ENCODE measurements at regions not wholly inside any gene's neighbourhood (a gene's known extent, or its start where the extent isn't known, plus 50 kb on each side); places are given as distances from the start of the nearest gene placed in this dataset.
"Not testable (repeated sequence)": the region's sequence is repeated elsewhere in the genome, so short reads cannot be mapped to it uniquely, and the experiment has no call there.

GRCh38 chr7:20083781-20084180 lies 133.4 kb downstream of the MACC1 start:
- no peak for DNase-seq (ENCODE audit: low spot score)

DNA sequence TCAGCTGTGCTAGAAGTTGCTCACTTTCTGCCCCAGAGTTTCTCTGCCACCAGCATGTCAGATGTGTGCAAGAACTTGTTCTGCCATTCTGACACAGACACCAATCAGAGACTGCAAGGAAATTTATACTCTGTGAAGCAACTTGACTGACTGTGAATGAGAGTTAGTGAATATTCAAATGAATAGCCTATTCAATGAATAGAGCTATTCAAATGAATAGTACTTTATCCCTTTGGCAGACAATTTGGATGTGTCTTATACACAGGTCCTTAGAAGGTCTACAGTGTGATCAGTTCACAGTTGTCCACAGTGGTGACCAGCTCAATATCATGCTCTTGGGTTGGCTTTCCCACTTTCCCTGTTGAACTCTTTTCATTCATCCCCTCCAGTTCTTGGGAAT lies 138.1 kb downstream of the MACC1 start:
- no peak for DNase-seq (ENCODE audit: low spot score)

DNA sequence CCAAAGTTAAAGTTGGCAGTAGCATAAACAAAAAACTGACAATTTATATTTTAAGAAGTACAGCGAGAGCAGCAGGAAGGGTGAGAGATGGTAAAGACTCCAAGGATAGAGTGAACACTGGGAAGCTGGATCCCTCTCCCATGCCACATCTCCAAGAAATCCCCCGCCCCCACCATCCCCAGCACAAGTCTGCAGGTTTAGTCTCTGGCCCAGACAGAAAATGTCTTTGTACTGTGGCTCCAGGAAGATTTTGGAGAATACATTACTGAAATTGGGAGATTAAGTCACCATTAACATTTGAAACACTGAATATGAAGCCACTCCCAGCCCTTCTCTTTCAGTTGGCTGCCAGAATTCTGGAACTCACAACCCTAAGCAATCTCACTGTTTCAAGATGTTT lies 140.3 kb downstream of the MACC1 start:
- no peak for DNase-seq (ENCODE audit: low spot score)

- no peak for DNase-seq (ENCODE audit: low spot score)
Observed at GRCh38 chr7:20075992-20076820, 141.0 kb downstream of the MACC1 start.

- DNase-seq (ENCODE audit: low spot score), result no peak
Observed at GRCh38 chr7:20075440-20075839, 141.7 kb downstream of the MACC1 start.

DNA sequence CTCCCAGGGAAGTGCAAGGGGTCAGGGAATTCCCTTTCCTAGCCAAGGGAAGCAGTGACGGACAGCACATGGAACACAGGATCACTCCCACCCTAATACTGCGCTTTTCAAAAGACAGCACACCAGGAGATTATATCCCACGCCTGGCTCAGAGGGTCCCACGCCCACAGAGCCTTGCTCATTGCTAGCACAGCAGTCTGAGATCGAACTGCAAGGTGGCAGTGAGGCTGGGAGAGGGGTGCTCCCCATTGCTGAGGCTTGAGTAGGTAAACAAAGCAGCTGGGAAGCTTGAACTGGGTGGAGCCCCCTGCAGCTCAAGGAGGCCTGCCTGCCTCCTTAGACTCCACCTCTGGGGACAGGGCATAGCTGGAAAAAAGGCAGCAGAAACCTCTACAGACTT lies 149.2 kb downstream of the MACC1 start:
- not testable (repeated sequence) for DNase-seq (ENCODE audit: low spot score)

DNA sequence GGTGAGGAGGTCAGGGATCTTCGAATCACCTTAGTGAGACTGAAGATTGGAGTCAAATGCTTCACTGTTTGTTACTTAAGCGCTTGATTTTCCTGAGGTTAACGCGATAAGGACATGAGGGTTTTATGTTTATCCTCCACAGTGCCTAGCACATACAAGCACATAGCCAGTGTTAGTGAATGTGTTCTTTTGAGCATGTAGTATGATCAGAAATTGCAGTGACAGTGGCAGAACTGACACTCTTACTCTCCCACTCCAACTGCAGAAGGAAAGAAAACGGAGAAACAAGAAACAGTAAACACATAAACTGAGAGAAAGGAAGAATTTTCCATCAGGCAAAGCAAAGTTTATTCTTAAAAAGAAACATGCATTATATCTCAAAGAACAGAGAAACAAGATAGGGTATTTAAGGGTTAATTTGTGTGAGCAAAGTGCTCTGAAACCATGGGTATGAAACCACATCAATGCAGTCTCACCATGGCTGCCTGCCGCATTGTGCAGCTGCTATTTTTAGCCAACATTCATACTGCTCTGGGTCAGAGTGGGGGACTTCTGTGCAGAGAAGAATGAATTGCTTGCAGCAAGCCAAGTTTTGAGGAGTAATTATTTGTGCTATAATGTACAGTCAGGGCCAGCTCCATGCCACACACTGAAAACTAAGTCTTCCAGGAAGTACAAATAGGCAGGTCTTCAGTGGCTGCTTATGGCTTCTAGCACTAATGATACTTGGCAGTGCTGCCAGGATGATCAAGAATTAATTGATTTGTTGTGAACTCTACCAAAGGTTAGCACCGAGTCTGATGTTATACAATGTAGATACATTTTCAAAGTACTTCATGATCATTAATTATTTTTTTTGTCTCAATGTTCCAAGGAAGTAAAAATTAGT lies 152.0 kb downstream of the MACC1 start:
- DNase-seq (ENCODE audit: low spot score), result no peak

DNA sequence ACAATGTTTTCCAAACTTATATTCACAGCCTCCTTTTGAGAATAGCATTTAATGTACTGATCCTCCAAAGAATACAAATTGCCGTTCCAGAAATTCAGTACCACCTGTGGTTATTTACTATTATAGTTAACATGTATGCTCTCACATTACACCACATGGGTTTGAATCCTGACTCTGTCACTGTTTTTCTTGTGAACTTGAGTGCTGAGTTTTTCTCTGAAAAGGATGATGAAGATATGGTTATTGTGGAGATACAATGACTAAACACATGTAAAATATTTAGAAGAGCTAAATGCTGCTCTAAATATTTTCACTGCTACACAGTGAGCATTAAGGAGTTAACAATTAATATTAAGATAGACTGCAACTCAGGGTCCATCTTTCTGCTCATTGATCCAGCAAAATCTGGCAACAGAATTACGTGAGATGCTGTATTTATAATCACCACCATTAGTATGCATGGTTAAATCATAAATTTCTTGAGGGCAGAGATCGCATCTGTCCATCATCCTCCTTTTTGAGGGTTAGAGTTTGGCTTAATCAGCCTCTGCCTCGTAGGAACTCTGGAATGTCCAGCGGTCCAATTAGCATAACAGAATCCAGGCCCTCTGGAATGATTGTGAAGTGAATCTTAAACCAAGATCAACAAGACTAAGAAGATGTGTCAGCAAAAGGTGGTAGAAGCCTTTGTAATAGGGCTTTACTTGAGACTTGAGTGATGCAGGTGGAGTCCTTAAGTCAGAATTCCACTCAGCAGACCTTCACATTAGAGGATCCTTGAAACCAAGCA lies 152.8 kb downstream of the MACC1 start:
- no peak for DNase-seq (ENCODE audit: low spot score)

DNA sequence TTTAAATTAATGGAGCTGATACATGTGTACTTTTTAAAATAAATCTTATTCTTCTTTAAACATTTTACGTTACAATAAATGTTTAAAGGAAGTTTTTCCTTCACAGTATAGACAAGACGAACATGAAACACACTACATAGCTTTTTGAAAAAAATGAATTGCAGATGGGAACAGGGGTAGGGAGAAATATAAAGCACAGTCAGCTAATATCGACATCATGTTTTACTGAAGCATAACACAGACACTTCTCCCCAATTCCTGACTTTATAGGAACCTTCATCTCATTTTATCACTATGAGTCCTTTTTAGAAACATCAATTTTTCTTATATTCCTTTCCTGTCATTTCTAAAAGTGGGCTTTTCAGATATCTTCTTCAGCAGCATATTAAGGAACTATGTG lies 153.5 kb downstream of the MACC1 start:
- DNase-seq (ENCODE audit: low spot score), result no peak

DNA sequence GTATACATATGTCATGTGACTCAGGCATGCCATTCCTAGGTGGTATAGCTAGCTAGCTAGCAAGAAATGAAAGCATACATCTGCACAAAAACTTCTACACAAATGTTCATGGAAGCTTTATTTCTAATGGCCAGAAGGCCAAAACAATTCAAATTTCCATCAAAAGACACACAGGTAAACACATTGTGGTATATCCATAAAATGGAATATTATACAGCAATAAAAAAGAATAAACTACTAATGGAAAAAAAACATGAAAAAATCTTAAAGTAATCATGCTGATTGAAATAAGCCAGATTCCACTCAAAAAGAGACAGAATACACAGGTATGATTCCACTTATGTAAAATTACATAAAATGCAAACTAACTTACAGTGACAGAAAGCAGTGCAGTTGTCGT lies 154.3 kb downstream of the MACC1 start:
- DNase-seq (ENCODE audit: low spot score), result no peak

DNA sequence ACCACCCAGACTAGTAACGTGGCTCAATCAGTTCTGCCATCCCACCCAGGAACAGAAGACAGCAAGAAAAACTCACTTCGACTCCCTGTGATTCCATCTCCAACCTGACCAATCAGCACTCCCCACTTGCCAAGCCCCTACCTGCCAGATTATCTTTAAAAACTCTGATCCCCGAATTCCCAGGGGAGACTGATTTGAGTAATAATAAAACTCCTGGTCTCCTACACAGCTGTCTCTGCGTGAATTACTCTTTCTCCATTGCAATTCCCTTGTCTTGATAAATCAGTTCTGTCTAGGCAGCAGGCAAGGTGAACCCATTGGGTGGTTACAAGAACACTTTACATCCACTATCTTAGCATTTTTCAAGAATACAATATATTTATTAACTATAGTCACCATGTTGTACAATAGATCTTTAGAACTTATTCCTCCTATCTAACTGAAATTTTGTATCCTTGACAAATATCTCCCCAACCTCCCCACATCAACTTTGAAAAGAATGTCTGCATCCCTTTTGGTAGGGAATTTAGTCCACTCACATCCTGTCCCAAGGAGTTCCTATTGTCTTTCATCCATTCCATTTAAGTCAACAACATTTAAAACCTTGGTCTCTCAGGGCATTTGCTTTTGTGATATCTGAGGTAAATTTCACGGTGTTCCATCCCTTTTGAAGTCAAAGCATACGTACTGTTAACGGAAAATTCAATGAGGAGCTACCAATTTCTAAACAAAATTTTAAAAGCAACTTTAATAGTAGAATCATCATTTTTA lies 163.7 kb downstream of the MACC1 start:
- no peak for DNase-seq (ENCODE audit: low spot score)

GRCh38 chr7:20050241-20050966 lies 166.8 kb downstream of the MACC1 start:
- no peak for DNase-seq (ENCODE audit: low spot score)

DNA sequence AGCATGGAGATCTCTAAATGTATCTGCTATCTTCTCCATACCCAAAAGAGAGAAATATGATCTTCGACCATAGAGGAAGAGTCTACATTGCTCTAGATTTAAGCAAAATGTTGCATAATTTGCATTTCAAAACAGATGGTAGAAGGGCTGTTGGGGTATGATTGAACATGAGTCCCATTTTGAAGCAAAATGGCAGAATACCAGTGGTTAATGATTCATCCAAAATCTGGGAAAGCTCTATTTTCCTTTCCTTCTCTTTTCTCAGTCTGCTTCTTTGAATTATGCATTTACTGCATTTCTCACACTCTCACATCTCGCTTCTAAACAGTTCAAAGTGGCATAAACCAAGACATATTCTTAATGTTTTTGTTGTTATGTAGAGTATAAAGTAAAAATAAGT lies 178.5 kb downstream of the MACC1 start:
- DNase-seq (ENCODE audit: low spot score), result no peak

GRCh38 chr7:20035279-20035875 lies 181.8 kb downstream of the MACC1 start:
- DNase-seq (ENCODE audit: low spot score), result no peak

DNA sequence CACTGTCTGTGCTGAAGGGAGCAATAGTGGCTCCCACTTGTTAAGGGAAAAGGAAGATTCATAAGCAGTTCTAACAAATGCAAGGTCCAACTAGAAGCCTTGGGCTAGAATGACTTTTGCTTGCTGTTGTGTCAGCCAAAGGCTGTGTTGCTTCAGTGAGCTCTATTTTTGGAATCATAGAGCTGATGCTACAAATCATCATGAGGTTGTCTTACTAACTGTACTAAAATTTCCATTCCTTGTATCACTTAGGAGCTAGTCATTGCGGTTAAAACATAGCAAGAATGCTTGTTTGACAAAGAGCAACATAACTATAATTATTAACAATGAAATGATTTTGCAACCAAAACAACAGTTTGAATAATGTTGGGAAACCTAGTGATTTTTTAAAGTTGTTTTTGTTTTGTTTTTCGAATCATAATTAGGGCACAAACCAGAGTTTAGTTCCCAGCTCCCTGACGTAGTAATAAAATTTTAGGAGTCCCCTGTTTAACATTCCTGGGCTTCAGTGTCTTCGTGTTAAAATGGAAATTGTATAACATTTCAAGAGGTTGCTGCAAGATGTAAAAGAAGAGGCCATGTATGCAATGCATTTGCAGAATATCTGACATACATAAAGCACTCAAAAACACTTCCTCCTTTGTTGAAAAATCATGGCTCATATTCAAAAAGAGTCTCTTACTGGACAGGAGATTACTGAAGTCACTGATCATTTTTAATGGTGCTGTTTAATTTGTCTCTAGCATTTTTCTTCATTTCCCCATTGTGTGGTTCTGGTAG lies 183.4 kb downstream of the MACC1 start:
- DNase-seq (ENCODE audit: low spot score), result no peak

- DNase-seq (ENCODE audit: low spot score), result no peak
Observed at GRCh38 chr7:20032741-20033140, 184.4 kb downstream of the MACC1 start.

DNA sequence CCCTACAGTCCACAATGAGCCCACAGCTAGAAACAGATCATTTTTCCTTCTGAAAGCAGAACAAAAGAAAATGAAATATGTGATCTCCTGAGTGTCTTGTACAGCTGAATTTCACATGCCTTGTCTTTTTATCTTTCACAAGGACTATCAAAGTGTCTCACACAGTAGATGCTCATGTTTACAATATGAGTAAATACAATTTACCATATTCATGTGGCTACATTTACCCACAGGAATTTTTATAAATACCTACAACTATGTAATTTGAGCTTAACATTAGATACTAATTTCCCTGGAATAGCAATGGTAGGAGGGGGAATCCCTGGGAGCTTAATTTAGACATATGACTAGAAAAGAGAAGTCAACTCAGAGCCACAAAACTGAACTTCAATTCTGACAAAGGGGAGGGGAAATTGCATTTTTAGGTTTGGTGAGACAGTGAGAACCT lies 186.2 kb downstream of the MACC1 start:
- DNase-seq (ENCODE audit: low spot score), result no peak

GRCh38 chr7:20030417-20030816 lies 186.8 kb downstream of the MACC1 start:
- no peak for DNase-seq (ENCODE audit: low spot score)

- no peak for DNase-seq (ENCODE audit: low spot score)
Observed at GRCh38 chr7:20026762-20027161, 190.4 kb downstream of the MACC1 start.

GRCh38 chr7:20021831-20022230 lies 195.4 kb downstream of the MACC1 start:
- DNase-seq (ENCODE audit: low spot score), result peak; percentile 5

Data from germinal center (tissue), 1 donor.